ENCODE measurements at regions not wholly inside any gene's neighbourhood (a gene's known extent, or its start where the extent isn't known, plus 50 kb on each side); places are given as distances from the start of the nearest gene placed in this dataset.

- no peak for TF ChIP-seq EZH2 (IDR thresholded peaks at IDR 0.05; ENCODE audit: insufficient read depth, poor library complexity, severe bottlenecking)
- no peak for TF ChIP-seq EZH2phosphoT487 (IDR thresholded peaks at IDR 0.05; ENCODE audit: insufficient read depth, low read depth)
- Histone ChIP-seq H2AFZ (no peak overlapping the region), H3K27ac (no peak overlapping the region), H3K9ac (no peak overlapping the region), H3K36me3 (ENCODE audit: low read depth) (no peaks in the 10 kb centered on the region), H3K4me2 (ENCODE audit: unreplicated experiment) (no peak overlapping the region), H3K9me3 (ENCODE audit: low read depth) (no peaks in the 10 kb centered on the region), H3K4me1 (ENCODE audit: insufficient read depth) (peaks cover 4% of the 10 kb centered on the region), H3K4me3 (no peak overlapping the region), H3K9me2 (ENCODE audit: insufficient read depth) (no peaks in the 10 kb centered on the region), H3K27me3 (replicated peaks; ENCODE audit: insufficient read depth) (peaks cover 28% of the 10 kb centered on the region; the same call in 1 of the 2 replicates), H3F3A (ENCODE audit: insufficient read depth) (no peaks in the 10 kb centered on the region), H4K20me1 (ENCODE audit: insufficient read depth) (no peaks in the 10 kb centered on the region), H3K79me2 (ENCODE audit: insufficient read depth) (no peaks in the 10 kb centered on the region)
- no peak for DNase-seq
- in situ Hi-C loops (cut with MboI), result no loop called here
- 50 to 63% methylated on average over 3 of the region's 3 CpGs for WGBS, 2 experiments (ENCODE audit: low coverage in 1 of 2, low lambda C conversion rate in 2 of 2, missing lambda C conversion rate in 2 of 2)
Observed at GRCh38 chr2:219856602-219857001, 229.2 kb downstream of the SLC4A3 start.

- H3K9me3 ChIP-seq (ENCODE audit: low read depth), result no peaks in the 10 kb centered on the region
- in situ Hi-C loops (cut with MboI), result no loop called here
- TF ChIP-seq EZH2phosphoT487 (IDR thresholded peaks at IDR 0.05; ENCODE audit: insufficient read depth, low read depth), result no peak
- no peak for TF ChIP-seq EZH2 (IDR thresholded peaks at IDR 0.05; ENCODE audit: insufficient read depth, poor library complexity, severe bottlenecking)
- H3K79me2 ChIP-seq (ENCODE audit: insufficient read depth), result no peaks in the 10 kb centered on the region
- H3K36me3 ChIP-seq (ENCODE audit: low read depth), result no peaks in the 10 kb centered on the region
- H2AFZ ChIP-seq, result no peak overlapping the region
- WGBS, 2 experiments (ENCODE audit: low coverage in 1 of 2, low lambda C conversion rate in 2 of 2, missing lambda C conversion rate in 2 of 2), result 24 to 31% methylated on average over 4 of the region's 4 CpGs
- no peaks in the 10 kb centered on the region for H3K9me2 ChIP-seq (ENCODE audit: insufficient read depth)
- H3K4me1 ChIP-seq (ENCODE audit: insufficient read depth), result no peaks in the 10 kb centered on the region
- no peak for DNase-seq
- no peaks in the 10 kb centered on the region for H4K20me1 ChIP-seq (ENCODE audit: insufficient read depth)
- H3K27me3 ChIP-seq (replicated peaks; ENCODE audit: insufficient read depth), result peaks cover 24% of the 10 kb centered on the region; the same call in 1 of the 2 replicates
- H3K4me3 ChIP-seq, result no peak overlapping the region
- H3K4me2 ChIP-seq (ENCODE audit: unreplicated experiment), result no peak overlapping the region
- H3K9ac ChIP-seq, result no peak overlapping the region
- H3F3A ChIP-seq (ENCODE audit: insufficient read depth), result no peaks in the 10 kb centered on the region
- no peak overlapping the region for H3K27ac ChIP-seq
Observed at GRCh38 chr2:219857751-219858150, 230.3 kb downstream of the SLC4A3 start.

- H3K79me2 ChIP-seq (ENCODE audit: insufficient read depth), result no peaks in the 10 kb centered on the region
Observed at GRCh38 chr2:219861307-219861706, 233.9 kb downstream of the SLC4A3 start.

GRCh38 chr2:219864154-219864553, 236.7 kb downstream of the SLC4A3 start:
- Histone ChIP-seq H3K9me3 (ENCODE audit: low read depth) (no peaks in the 10 kb centered on the region), H3K27me3 (replicated peaks; ENCODE audit: insufficient read depth) (peaks cover 12% of the 10 kb centered on the region; the same call in 1 of the 2 replicates), H4K20me1 (ENCODE audit: insufficient read depth) (no peaks in the 10 kb centered on the region), H3F3A (ENCODE audit: insufficient read depth) (no peaks in the 10 kb centered on the region), H2AFZ (no peak overlapping the region), H3K4me2 (ENCODE audit: unreplicated experiment) (no peak overlapping the region), H3K4me1 (ENCODE audit: insufficient read depth) (no peaks in the 10 kb centered on the region), H3K27ac (no peak overlapping the region), H3K4me3 (no peak overlapping the region), H3K9me2 (ENCODE audit: insufficient read depth) (no peaks in the 10 kb centered on the region), H3K79me2 (ENCODE audit: insufficient read depth) (no peaks in the 10 kb centered on the region), H3K36me3 (ENCODE audit: low read depth) (no peaks in the 10 kb centered on the region), H3K9ac (no peak overlapping the region)
- no peak for TF ChIP-seq EZH2 (IDR thresholded peaks at IDR 0.05; ENCODE audit: insufficient read depth, poor library complexity, severe bottlenecking)
- no peak for TF ChIP-seq EZH2phosphoT487 (IDR thresholded peaks at IDR 0.05; ENCODE audit: insufficient read depth, low read depth)
- in situ Hi-C loops (cut with MboI), result no loop called here
- 21 to 34% methylated on average over 2 of the region's 2 CpGs for WGBS, 2 experiments (ENCODE audit: low coverage in 1 of 2, low lambda C conversion rate in 2 of 2, missing lambda C conversion rate in 2 of 2)
- DNase-seq, result no peak

More at GRCh38 chr2:219861307-219861706, 233.9 kb downstream of the SLC4A3 start:
- no peaks in the 10 kb centered on the region for H3F3A ChIP-seq (ENCODE audit: insufficient read depth)
- in situ Hi-C loops (cut with MboI), result no loop called here
- no peak overlapping the region for H3K4me2 ChIP-seq (ENCODE audit: unreplicated experiment)
- no peak overlapping the region for H2AFZ ChIP-seq
- H3K4me1 ChIP-seq (ENCODE audit: insufficient read depth), result no peaks in the 10 kb centered on the region
- H3K27ac ChIP-seq, result no peak overlapping the region
- H4K20me1 ChIP-seq (ENCODE audit: insufficient read depth), result no peaks in the 10 kb centered on the region
- no peaks in the 10 kb centered on the region for H3K9me2 ChIP-seq (ENCODE audit: insufficient read depth)
- no peak for TF ChIP-seq EZH2phosphoT487 (IDR thresholded peaks at IDR 0.05; ENCODE audit: insufficient read depth, low read depth)
- no peak for TF ChIP-seq EZH2 (IDR thresholded peaks at IDR 0.05; ENCODE audit: insufficient read depth, poor library complexity, severe bottlenecking)
- peaks cover 12% of the 10 kb centered on the region; the same call in 1 of the 2 replicates for H3K27me3 ChIP-seq (replicated peaks; ENCODE audit: insufficient read depth)
- WGBS, 2 experiments (ENCODE audit: low coverage in 1 of 2, low lambda C conversion rate in 2 of 2, missing lambda C conversion rate in 2 of 2), result 0 to 5% methylated on average over 3 of the region's 3 CpGs
- no peak overlapping the region for H3K4me3 ChIP-seq
- no peaks in the 10 kb centered on the region for H3K9me3 ChIP-seq (ENCODE audit: low read depth)
- no peak for DNase-seq
- no peaks in the 10 kb centered on the region for H3K36me3 ChIP-seq (ENCODE audit: low read depth)
- no peak overlapping the region for H3K9ac ChIP-seq

GRCh38 chr2:219868635-219869034, 241.2 kb downstream of the SLC4A3 start:
- Histone ChIP-seq H3K9ac (no peak overlapping the region), H3K36me3 (ENCODE audit: low read depth) (no peaks in the 10 kb centered on the region), H3K79me2 (ENCODE audit: insufficient read depth) (no peaks in the 10 kb centered on the region), H3K4me1 (ENCODE audit: insufficient read depth) (no peaks in the 10 kb centered on the region), H3K27me3 (replicated peaks; ENCODE audit: insufficient read depth) (no peaks in the 10 kb centered on the region; the same call in none of the 2 replicates), H3K9me2 (ENCODE audit: insufficient read depth) (no peaks in the 10 kb centered on the region), H2AFZ (no peak overlapping the region), H4K20me1 (ENCODE audit: insufficient read depth) (no peaks in the 10 kb centered on the region), H3K27ac (no peak overlapping the region), H3K4me2 (ENCODE audit: unreplicated experiment) (no peak overlapping the region), H3F3A (ENCODE audit: insufficient read depth) (no peaks in the 10 kb centered on the region), H3K4me3 (no peak overlapping the region), H3K9me3 (ENCODE audit: low read depth) (no peaks in the 10 kb centered on the region)
- in situ Hi-C loops (cut with MboI), result no loop called here
- TF ChIP-seq EZH2phosphoT487 (IDR thresholded peaks at IDR 0.05; ENCODE audit: insufficient read depth, low read depth) (no peak), EZH2 (IDR thresholded peaks at IDR 0.05; ENCODE audit: insufficient read depth, poor library complexity, severe bottlenecking) (no peak)
- DNase-seq, result no peak
- 12 to 18% methylated on average over 2 of the region's 2 CpGs for WGBS, 2 experiments (ENCODE audit: low coverage in 1 of 2, low lambda C conversion rate in 2 of 2, missing lambda C conversion rate in 2 of 2)
